ENCODE measurements at regions not wholly inside any gene's neighbourhood (a gene's known extent, or its start where the extent isn't known, plus 50 kb on each side); places are given as distances from the start of the nearest gene placed in this dataset.
"Not testable (repeated sequence)": the region's sequence is repeated elsewhere in the genome, so short reads cannot be mapped to it uniquely, and the experiment has no call there.

DNA sequence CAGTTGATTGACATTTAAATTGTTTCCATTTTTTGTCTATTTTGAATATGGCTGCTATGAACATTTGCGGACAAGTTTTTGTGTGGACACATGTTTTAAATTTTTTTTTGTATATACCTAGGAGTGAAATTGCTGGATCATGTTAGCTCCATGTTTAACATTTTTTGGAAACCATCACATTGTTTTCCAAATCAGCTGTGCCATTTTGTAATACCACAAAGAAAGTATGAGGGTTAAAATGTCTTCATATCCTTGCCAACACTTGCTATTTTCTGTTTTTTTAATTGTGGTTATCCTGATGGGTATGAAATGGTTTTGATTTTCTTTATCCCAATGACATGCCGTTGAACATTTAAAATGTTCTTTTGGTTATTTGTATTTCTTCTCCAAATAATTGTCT lies 52.1 kb downstream of the CARTPT start:
- no peak for DNase-seq

DNA sequence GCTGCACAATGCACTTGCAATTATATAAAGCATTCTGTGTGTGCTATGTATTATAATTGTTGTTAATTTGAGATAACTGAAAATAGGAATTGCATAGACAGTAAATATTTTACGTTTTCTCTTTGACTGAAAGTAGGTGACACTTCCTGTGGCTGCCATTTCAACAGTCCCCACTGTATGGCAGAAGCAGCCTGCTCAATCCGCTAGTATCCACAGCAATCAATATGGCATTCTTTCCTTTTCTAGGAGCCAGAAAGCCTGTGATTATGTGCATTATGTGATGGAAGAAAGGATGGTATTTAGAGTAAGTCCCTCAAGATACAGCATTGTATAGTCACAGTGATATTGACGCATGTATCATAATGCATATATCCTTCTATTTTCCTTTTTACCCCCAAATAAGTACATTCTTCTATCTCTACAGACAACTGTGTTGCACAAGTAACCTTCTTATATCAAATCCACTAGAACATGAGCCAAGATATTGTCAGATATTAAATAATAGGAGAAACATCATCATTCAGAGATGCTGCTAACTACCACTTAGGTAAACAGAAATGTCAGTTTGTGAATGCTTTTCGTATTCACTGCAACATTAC lies 59.7 kb downstream of the CARTPT start:
- peak; percentile 43 for DNase-seq

DNA sequence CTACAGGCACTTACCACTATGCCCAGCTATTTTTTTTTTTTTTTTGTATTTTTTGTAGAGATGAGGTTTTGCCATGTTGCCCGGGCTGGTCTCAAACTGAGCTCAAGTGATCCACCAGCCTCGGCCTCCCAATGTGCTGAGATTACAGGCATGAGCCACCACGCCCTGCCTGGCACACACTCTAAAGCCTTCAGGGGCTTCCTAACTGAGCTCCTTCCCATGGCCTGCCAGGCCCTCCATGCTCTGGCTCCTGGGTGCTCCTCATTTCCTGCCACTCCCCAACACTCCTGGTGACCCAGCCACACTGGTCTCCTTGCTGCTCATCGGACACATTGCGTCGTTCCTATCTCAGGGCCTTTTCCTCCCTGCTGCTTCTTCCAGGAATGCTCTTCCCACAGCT lies 61.5 kb downstream of the CARTPT start:
- DNase-seq = no peak

DNA sequence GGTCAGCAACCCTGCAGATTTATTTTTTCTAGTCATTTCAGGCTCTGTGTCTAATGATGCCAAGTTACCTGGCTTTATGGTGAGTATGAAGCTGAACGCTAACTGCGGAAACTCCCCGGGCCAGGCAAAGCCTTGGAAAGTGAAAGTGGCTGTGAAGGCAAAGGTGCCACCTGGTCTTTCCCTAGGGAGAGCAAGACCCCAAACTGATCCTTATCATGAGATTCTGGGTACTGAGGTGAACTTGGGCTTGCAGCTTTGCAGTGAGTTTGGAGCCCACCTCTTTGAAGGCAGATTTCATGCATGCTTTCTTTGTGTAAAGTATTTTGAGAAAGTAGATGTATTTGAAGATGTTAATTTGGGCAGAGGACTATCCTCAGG lies 63.3 kb downstream of the CARTPT start:
- no peak for DNase-seq

DNA sequence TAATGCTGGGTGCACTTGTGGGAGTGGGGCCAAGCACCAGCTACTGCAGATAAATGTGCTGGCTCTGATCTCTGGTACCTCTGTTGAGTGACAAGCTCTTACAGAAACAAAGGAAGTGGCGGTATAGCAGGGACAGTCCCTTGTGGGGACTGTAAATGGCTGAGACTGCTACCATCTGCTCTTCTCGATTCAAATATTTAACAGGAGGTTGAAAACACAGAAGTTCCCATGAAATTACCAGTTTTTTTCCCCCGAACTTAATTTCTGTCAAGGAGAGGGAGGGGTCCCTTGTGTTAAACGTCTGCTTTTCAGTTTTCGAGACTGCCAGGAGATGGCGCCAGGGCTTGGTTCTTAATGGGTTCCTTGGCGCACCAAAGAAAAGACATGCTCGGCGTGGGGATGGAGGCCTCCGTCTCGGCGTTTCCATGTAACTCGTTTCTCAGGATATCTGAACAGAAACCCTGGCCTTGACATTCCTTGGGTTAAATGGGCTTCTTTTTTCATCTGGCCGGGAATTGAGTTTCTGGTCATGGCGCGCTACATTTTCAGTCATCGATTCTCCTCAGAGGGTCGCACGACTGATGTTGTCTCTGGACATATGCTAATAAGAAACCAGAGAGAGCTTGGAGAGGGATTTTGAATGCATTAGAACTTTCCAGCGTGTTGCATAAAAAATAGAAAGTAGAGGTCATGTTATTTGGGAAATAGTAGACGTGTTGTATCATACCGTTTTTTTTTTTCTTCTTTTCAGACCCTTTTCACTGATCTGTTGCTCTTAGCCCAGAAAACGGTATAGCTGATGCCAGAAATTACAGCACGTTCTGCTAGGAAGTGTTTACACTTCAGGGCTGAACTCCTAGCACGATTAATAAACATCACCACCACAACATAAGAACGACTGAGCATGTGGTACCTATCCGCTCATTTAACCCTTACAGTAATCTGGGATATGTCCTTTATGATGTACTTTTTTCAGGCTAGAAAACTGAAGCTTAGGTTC lies 64.0 kb downstream of the CARTPT start:
- DNase-seq = peak; percentile 56

DNA sequence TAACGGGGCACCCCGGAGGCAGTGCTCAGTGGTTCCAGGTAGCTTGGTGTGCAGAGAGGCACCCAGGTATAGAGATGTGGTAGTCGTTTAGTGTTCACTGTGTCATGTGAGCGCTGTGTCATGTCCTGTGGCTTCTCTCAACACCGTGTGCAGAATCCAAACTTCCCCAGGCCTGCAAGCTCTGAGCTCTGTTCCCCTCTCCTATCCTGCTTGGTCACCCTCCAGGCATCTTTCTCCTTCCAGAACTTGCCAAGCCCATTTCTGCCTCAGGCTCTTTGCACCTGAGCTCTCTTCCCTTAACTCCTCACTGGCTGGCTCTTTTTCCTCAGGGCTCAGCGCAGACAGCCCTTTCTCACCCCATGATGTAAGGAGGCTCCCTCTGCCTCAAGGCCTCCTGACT lies 64.8 kb downstream of the CARTPT start:
- DNase-seq = no peak

DNA sequence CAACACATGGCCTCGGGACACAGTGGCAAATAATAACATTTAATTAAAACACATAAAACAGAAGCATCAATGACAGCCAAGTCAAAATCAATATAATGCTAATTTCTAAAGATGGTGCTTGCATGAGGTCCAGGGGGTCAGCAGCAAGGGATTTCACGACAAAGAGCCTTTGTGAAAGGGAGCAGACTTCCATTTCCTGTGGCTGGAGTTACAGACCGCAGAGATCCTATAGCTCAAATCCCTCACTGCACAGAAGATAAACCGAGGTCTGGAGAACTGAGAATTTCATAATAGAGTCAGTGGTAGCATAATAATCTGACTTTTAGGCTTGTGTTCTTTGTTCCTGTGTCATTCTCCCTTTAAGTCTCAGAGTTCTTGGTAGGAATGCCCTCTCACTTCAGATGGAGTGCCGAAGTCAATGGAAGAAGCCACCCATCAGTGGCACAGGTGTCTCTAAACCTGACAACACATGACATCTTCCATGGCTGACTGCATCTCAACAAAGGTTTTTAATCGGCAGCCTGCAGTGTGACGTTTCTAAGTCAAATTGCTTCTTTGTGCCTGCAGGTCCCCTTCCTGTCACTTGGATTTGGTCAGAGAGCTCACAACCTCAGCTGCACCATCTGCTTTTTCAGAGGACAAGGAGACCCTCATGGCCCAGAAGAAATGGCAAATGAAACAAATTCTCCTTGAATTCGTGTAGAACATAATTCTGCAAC lies 67.4 kb downstream of the CARTPT start:
- DNase-seq = no peak

DNA sequence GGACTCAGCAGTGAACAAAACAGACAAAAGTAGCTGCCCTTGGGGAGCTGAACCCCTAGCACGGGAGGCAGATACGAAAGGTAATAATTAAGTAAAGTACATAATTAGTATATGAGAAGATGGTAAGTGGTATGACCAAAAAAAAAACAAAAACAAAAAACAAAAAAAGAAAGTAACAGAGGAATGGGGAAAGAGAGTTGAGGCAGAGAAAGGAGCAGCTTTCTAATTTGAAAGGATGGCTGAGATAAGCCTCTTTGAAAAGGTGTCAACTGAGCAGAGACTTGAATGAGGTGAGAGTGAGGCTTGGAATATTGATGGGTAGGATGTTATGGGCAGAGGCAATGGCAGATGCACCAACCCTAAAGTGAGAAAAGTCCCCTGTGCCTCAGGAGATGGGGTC lies 69.7 kb downstream of the CARTPT start:
- no peak for DNase-seq

DNA sequence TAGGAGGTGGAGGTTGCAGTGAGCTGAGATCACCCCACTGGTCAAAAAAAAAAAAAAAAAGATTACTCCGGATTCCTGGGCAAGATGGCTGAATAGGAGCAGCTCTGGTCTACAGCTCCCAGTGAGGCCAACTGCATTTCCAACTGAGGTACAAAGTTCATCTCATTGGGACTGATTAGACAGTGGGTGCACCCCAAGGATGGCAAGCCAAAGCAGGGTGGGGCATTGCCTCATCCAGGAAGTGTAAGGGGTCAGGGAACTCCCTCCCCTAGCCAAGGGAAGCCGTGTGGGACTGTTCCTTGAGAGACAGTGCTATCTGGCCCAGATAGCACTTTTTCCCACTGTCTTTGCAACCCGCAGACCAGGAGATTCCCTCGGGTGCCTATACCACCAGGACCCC lies 70.7 kb downstream of the CARTPT start:
- no peak for DNase-seq

DNA sequence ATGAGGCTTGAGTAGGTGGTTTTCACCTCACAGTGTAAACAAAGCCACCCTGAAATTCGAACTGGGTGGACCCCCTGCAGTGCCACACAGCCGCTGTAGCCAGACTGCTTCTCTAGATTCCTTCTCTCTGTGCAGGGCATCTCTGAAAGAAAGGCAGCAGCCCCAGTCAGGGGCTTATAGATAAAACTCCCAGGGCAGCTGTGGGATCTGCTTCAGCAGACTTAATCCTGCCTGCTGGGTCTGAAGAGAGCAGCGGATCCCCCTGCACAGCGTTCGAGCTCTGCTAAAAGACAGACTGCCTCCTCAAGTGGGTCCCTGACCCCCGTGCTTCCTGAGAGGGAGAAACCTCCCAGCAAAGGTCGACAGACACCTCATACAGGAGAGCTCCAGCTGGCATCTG lies 71.4 kb downstream of the CARTPT start:
- no peak for DNase-seq

DNA sequence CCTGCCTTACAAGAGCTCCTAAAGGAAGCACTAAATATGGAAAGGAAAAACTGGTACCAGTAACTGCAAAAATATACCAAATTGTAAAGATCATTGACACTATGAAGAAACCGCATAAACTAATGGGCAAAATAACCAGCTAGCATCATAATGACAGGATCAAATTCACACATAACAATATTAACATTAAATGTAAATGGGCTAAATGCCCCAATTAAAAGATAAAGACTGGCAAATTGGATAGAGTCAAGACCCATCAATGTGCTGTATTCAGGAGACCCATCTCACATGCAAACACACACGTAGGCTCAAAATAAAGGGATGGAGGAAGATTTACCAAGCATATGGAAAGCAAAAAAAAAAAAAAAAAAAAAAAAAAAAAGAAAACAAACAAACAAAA lies 73.0 kb downstream of the CARTPT start:
- not testable (repeated sequence) for DNase-seq

DNA sequence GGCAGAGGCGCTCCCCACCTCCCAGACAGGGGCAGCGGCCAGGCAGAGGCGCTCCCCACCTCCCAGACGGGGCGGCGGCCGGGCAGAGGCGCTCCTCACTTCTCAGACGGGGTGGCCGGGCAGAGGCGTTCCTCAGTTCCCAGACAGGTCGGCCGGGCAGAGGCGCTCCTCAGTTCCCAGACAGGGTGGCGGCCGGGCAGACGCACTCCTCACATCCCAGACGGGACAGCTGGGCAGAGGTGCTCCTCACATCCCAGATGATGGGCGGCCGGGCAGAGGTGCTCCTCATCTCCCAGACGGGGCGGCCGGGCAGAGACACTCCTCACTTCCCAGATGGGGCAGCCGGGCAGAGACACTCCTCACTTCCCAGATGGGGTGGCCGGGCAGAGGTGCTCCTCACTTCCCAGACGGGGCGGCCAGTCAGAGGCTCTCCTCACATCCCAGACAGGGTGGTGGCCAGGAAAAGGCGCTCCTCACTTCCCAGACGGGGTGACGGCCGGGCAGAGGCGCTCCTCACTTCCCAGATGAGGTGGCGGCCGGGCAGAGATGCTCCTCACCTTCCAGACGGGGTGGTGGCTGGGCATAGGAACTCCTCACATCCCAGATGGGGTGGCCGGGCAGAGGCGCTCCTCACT lies 75.1 kb downstream of the CARTPT start:
- no peak for DNase-seq

DNA sequence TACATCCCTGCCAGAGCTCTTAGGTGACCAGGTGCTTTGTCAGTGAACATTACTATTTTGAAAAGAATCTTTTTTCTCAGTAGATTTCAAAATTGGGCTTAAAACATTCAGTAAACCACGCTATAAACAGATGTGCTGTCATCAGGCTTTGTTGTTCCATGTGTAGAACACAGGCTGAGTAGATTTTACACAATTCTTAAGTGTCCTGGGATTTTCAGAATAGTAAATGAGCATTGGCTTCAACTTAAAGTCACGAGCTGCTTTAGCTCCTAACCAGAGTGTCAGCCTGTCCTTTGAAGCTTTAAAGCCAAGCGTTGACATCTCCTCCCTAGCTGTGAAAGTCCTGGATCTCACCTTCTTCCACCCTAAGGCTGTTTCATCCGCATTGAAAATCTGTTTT lies 83.6 kb downstream of the CARTPT start:
- no peak for DNase-seq

DNA sequence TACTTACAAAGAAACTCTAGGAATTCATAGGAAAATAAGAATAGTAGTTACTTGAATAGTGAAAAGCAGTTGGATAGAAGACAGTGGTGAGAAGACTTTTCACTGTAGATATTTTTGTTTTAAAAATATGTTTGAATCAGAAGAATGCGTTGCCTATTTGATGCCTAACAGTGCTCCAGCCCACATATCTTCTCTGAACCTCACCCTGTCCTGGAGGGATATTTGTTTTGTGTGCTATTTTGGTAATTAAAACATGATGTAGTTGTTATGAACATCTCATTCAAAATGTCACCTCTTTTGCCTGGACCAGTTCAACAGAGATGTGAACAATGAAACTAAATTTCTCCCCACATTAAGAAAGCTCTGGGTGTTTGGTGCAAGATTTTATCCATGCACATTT lies 87.6 kb downstream of the CARTPT start:
- DNase-seq = no peak

DNA sequence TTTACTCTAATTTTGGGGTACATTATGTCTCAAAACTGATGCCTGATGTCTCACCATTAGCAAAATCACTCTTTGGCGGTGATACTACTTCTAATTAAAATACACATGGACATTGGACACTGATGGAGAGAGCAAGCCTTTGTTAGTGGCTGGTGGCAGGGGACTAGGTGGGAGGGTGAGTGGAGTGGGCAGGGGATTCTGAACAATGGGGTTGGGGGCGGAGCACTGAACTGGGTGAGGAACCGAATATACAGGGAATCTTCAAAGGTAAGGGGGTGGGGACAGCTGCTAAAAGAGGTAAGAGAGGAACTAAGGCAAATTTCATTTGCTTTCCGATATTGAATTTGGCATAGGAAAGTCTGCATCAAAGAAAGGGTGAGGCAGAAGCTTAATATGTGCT lies 88.8 kb downstream of the CARTPT start:
- DNase-seq = no peak

DNA sequence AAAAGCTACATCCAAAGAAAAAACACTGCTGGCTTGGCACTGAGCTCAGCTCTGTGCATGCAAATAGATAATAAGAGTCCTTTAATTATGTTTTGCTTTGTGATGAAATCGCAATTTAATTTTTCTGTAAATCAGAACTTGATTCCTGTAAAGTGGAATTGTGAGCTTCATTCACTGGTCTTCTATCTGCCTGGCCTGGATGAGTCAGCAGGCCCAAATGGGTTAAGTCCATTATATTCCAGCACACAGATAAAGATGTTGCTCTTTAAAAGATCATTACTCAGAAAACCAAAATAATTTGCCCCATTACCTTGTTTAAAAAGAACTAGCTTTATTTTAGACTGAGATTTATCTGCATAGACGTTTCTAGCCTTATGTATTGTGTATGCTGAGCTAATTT lies 90.4 kb downstream of the CARTPT start:
- no peak for DNase-seq

DNA sequence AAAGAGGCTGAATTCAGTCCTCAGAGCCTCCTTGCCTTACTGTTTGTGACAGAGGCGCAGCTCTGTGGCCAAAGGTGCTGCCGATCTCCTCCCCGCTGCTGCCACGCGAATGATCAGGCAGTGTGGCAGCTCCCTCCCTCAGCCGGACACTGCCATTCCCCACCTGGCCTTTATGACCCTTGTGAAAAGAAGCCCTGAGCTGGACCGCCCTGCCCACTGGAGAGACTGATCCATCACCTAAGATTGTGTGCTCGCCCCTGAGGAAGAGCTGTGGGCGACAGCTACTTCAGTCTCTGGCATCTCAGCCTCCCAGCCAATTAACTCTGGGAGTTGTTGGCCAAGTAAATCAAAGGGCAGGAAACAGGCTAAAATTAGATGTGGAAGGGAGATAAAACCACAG lies 90.9 kb downstream of the CARTPT start:
- DNase-seq = no peak

DNA sequence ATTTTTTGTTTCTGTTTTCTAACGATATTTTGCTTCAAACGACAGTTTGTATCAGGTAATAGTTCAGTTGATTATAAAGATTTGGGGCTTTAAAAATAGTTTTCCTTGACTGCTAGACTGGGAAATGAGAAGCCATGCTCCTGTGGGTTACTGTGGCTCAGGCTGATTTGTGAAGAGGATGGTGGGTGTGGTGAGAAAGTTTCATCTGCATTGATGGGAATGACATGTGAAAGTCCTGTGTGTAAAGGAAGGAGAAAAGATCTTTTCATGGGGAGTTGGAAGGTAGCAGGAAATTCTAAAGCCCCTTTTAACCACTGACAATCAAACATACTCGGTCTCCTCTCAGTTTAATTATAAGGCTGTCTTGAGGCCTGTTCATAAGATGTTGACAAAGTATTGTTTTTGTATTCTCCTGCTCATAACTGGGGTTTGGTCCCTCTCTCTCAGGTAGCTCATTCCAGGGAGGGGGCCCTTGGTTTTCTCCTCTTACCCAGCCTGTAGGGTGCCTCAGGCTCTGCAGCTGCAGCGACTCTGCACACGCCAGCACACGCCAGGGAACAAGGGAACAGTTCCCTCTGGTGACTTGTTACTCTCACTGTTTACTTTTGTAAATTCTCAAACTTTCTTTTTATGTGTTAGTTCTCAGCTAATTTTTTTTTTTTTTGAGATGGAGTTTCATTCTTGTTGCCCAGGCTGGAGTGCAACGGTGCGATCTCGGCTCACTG lies 91.6 kb downstream of the CARTPT start:
- DNase-seq = no peak

DNA sequence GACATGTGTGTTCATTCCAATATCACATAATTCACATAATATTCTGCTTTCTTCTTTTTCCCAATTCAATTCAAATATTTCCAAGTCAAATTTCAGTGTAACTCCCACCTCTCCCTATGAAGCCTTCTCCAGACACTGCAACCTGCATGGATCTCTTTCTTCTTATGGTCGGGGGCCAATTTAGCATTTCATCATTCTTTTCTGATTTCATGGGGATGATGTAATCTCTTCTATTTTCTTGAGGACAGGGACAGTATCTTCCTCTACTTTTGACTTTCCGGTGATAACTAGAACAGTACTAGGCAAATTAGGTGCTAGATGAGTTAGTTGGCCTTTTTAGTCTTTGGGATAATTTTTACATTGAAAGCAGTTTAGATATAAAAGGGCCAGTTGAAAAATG lies 92.7 kb downstream of the CARTPT start:
- no peak for DNase-seq

DNA sequence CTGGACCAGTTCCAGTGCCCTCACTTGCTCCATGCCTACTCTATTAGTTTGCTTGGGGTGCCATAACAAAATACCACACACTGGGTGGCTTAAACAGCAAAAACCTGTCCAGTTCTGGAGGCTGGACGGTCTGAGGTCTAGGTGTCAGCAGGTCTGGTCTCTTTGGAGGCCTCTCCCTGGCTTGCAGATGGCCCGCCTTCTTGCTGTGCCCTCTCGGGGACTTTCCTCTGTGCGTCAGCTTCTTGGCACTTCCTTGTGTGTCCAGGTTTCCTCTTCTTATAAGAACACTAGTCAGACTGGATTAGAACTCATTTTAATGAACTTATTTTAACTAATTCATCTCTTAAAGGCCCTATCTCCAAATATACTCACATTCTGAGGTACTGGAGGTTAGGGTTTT lies 97.2 kb downstream of the CARTPT start:
- DNase-seq = no peak

DNA sequence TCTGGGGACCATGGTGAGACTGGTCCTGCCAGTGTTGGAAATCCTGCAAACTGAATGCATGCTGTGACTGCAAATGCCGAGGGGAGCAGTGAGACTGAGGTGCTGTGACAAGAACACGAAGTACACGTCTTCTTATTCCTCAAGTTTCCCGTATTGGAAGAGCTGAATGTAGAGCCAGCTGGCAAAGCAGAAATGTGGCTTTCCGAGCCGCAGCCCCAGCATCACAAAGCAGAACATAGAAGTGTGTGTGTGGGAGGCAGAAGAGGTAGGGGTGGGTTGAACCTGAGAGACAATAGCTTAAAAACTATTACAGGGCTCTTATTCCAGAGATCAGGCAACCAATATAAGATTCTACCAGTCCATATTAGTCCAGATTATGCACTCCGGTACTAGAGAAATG lies 98.8 kb downstream of the CARTPT start:
- no peak for DNase-seq

DNA sequence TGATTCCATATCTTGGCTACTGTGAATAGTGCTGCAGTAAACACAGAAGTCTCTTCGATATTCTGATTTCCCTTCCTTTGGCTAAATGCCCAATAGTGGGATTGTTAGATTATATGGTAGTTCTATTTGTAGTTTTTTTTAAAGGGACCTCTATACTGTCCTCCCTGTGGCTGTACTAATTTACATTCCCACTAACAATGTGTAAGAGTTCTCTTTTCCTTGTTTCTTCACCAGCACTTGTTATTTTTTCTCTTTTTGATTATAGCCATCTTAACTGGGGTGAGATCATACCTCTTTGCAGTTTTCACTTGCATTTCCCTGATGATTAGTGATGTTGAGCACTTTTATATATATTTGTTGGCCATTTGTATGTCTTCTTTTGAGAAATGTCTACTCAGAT lies 102.0 kb downstream of the CARTPT start:
- no peak for DNase-seq

DNA sequence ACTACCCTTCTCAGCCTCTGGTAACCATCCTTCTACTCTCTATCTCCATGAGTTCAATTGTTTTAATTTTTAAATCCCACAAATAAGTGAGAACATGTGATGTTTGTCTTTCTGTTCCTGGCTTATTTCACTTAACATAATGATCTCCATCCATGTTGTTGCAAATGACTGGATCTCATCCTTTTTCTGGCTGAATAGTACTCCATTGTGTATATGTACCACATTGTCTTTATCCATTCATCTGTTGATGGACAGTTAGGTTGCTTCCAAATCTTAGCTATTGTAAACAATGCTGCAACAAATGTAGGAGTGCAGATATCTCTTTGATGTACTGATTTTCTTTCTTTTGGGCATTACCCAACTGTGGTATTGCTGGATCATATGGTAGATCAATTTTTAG lies 103.0 kb downstream of the CARTPT start:
- not testable (repeated sequence) for DNase-seq

Measured in NCI-H2107 (cell line).